Upper lobe of left lung (tissue), 6 donors: ENCODE measurements at regions not wholly inside any gene's neighbourhood (a gene's known extent, or its start where the extent isn't known, plus 50 kb on each side); places are given as distances from the start of the nearest gene placed in this dataset.

Source experiments
- ATAC-seq, 2 donors: fragments of 200-7000 bp; cut with Tn5 transposase; one replicate each; pipeline ENCODE4 v1.9.1; 2022; ENCODE audit warnings: mild to moderate bottlenecking in 2 of 2, moderate library complexity in 2 of 2; ENCODE audit not compliant: low FRiP score in 2 of 2
- DNase-seq, 2 donors: peaks; one replicate each; pipeline ENCODE4 v3.0.0-alpha.2; 2019 to 2020
- H3K27ac ChIP-seq, 4 donors: fragments of 200-600 bp; sonication (generic); one replicate each; pipeline ENCODE4 v1.5.1; 2016 to 2019
- H3K27me3 ChIP-seq, 4 donors: fragments of 200-600 bp; sonication (generic); one replicate each; pipeline ENCODE4 v1.5.1; 2017 to 2019
- H3K36me3 ChIP-seq, 4 donors: fragments of 200-600 bp; sonication (generic); one replicate each; pipeline ENCODE4 v1.5.1; 2016 to 2019
- H3K4me1 ChIP-seq, 4 donors: fragments of 200-600 bp; sonication (generic); one replicate each; pipeline ENCODE4 v1.5.1; 2018 to 2019
- H3K4me3 ChIP-seq, 4 donors: fragments of 200-600 bp; sonication (generic); one replicate each; pipeline ENCODE4 v1.5.1; 2017 to 2019; ENCODE audit warnings: mild to moderate bottlenecking in 2 of 4, moderate library complexity in 1 of 4
- H3K9me3 ChIP-seq, 4 donors: fragments of 200-600 bp; sonication (generic); one replicate each; pipeline ENCODE4 v1.5.1; 2018 to 2019
- CTCF ChIP-seq, 6 experiments: fragments of 450-650 bp in 4 of 6; fragments of 200-600 bp in 2 of 6; sonication (generic) in 2 of 6; IDR thresholded peaks; one replicate each; pipeline ENCODE4 v1.5.1; 2016 to 2019; ENCODE audit warnings: antibody characterized with exemption in 6 of 6
- EP300 ChIP-seq, 4 donors: sonication (generic); formaldehyde crosslinking; IDR thresholded peaks; one replicate each; pipeline ENCODE4 v1.5.1; 2017; ENCODE audit warnings: antibody characterized with exemption in 4 of 4, control low read depth in 2 of 4
- POLR2A ChIP-seq, 4 donors: fragments of 450-650 bp; IDR thresholded peaks; one replicate each; pipeline ENCODE4 v1.5.1; 2016 to 2017; ENCODE audit warnings: antibody characterized with exemption in 4 of 4, mild to moderate bottlenecking in 2 of 4
- POLR2AphosphoS5 ChIP-seq, 2 donors: sonication (generic); formaldehyde crosslinking; IDR thresholded peaks; one replicate each; pipeline ENCODE4 v1.5.1; 2017; ENCODE audit warnings: antibody characterized with exemption in 2 of 2
- WGBS, 2 donors: methylation state at CpG; one replicate each; pipeline ENCODE4 v1.1.5; 2017 to 2018; 5-methylcytosine and 5-hydroxymethylcytosine counted together
- donor health status: DM: no; HTN: no; CAD: no; lungs with moderate emphysema.
- donor health status: DM: no; HTN: yes; CAD: no; lungs with severe emphysema.

- Histone ChIP-seq H3K27ac (no peak overlapping the region), H3K9me3 (no peaks in the 10 kb centered on the region), H3K4me3 (no peak overlapping the region), H3K4me1 (peaks cover 0 to 8% (median 2%) of the 10 kb centered on the region in 4 donors), H3K36me3 (no peaks in the 10 kb centered on the region), H3K27me3 (no peaks in the 10 kb centered on the region)
- 57 to 63% methylated on average over 5 of the region's 5 CpGs for WGBS, 2 donors
- no peak for ATAC-seq
- TF ChIP-seq CTCF (IDR thresholded peaks at IDR 0.05): no peak
- no peak for TF ChIP-seq POLR2AphosphoS5 (IDR thresholded peaks at IDR 0.05)
- TF ChIP-seq POLR2A (IDR thresholded peaks at IDR 0.05): no peak
- no peak for DNase-seq
Measured at GRCh38 chr1:56137521-56138505, 441.6 kb downstream of the PLPP3 start.

- ATAC-seq (no peak), DNase-seq (no peak)
- H3K36me3 ChIP-seq: no peaks in the 10 kb centered on the region
- 86 to 88% methylated on average over 4 of the region's 4 CpGs for WGBS, 2 donors
- H3K4me3 ChIP-seq: no peak overlapping the region
- no peaks in the 10 kb centered on the region for H3K27me3 ChIP-seq
- H3K9me3 ChIP-seq: no peaks in the 10 kb centered on the region
- H3K4me1 ChIP-seq: peaks cover 0 to 10% (median 2%) of the 10 kb centered on the region in 4 donors
- TF ChIP-seq CTCF (IDR thresholded peaks at IDR 0.05): no peak
- TF ChIP-seq POLR2A (IDR thresholded peaks at IDR 0.05): no peak
- TF ChIP-seq EP300 (IDR thresholded peaks at IDR 0.05): no peak
- no peak for TF ChIP-seq POLR2AphosphoS5 (IDR thresholded peaks at IDR 0.05)
- no peak overlapping the region for H3K27ac ChIP-seq
Measured at GRCh38 chr1:56137090-56137489, 442.3 kb downstream of the PLPP3 start.

GRCh38 chr1:56135864-56136147, 443.6 kb downstream of the PLPP3 start:
- Histone ChIP-seq H3K27ac (no peak overlapping the region), H3K4me3 (no peak overlapping the region), H3K9me3 (no peaks in the 10 kb centered on the region), H3K36me3 (no peaks in the 10 kb centered on the region), H3K27me3 (no peaks in the 10 kb centered on the region), H3K4me1 (peaks cover 0 to 10% (median 2%) of the 10 kb centered on the region in 4 donors)
- ATAC-seq (no peak), DNase-seq (no peak)
- no peak for TF ChIP-seq POLR2A (IDR thresholded peaks at IDR 0.05)
- no peak for TF ChIP-seq CTCF (IDR thresholded peaks at IDR 0.05)
- TF ChIP-seq EP300 (IDR thresholded peaks at IDR 0.05): no peak
- no peak for TF ChIP-seq POLR2AphosphoS5 (IDR thresholded peaks at IDR 0.05)

- peaks cover 0 to 10% (median 2%) of the 10 kb centered on the region in 4 donors for H3K4me1 ChIP-seq
- ATAC-seq: no peak
- no peak overlapping the region for H3K27ac ChIP-seq
- 89 to 91% methylated on average over 5 of the region's 5 CpGs for WGBS, 2 donors
- H3K27me3 ChIP-seq: no peaks in the 10 kb centered on the region
- H3K36me3 ChIP-seq: no peaks in the 10 kb centered on the region
- TF ChIP-seq POLR2A (IDR thresholded peaks at IDR 0.05) (no peak), EP300 (IDR thresholded peaks at IDR 0.05) (no peak), POLR2AphosphoS5 (IDR thresholded peaks at IDR 0.05) (no peak), CTCF (IDR thresholded peaks at IDR 0.05) (no peak)
- H3K9me3 ChIP-seq: no peaks in the 10 kb centered on the region
- no peak overlapping the region for H3K4me3 ChIP-seq
- DNase-seq: no peak
Measured at GRCh38 chr1:56135069-56135863, 444.1 kb downstream of the PLPP3 start.
